Endothelial cell (in vitro differentiated cells): ENCODE measurements at regions not wholly inside any gene's neighbourhood (a gene's known extent, or its start where the extent isn't known, plus 50 kb on each side); places are given as distances from the start of the nearest gene placed in this dataset.
A peak's percentile ranks its signal among the peaks of the same experiment; 100 is the strongest.

Experiments used
- DNase-seq: peaks from one replicate; pipeline ENCODE4 v3.0.0; 2021; ENCODE audit warnings: low spot score
- H3K27ac Mint-ChIP-seq: one replicate; pipeline ENCODE4 v1.8.0; 2021; ENCODE audit warnings: mixed read lengths, inconsistent platforms; ENCODE audit not compliant: unreplicated experiment
- H3K27me3 Mint-ChIP-seq: one replicate; pipeline ENCODE4 v1.8.0; 2021; ENCODE audit warnings: mild to moderate bottlenecking, moderate library complexity, mixed read lengths, inconsistent platforms; ENCODE audit not compliant: unreplicated experiment
- H3K36me3 Mint-ChIP-seq: one replicate; pipeline ENCODE4 v1.8.0; 2021; ENCODE audit warnings: mild to moderate bottlenecking, low read depth, mixed read lengths, inconsistent platforms; ENCODE audit not compliant: unreplicated experiment
- H3K4me1 Mint-ChIP-seq: one replicate; pipeline ENCODE4 v1.8.0; 2021; ENCODE audit warnings: mild to moderate bottlenecking, mixed read lengths, inconsistent platforms; ENCODE audit not compliant: unreplicated experiment
- H3K4me3 Mint-ChIP-seq: one replicate; pipeline ENCODE4 v1.8.0; 2021; ENCODE audit warnings: mild to moderate bottlenecking, mixed read lengths, inconsistent platforms; ENCODE audit not compliant: unreplicated experiment
- H3K9me3 Mint-ChIP-seq: one replicate; pipeline ENCODE4 v1.8.0; 2021; ENCODE audit warnings: mixed read lengths, inconsistent platforms; ENCODE audit not compliant: unreplicated experiment
- TF ChIP-seq, protein P1 (sequence below): fragments of 200-600 bp; sonication (generic); IDR thresholded peaks from one replicate; pipeline ENCODE4 v1.5.0; 2021; ENCODE audit warnings: antibody characterized with exemption; ENCODE audit not compliant: unreplicated experiment

- peaks cover 11% of the 10 kb centered on the region for H3K4me1 Mint-ChIP-seq
- H3K36me3 Mint-ChIP-seq: no peaks in the 10 kb centered on the region
- H3K27ac Mint-ChIP-seq: no peak overlapping the region
- TF ChIP-seq, protein P1, sequence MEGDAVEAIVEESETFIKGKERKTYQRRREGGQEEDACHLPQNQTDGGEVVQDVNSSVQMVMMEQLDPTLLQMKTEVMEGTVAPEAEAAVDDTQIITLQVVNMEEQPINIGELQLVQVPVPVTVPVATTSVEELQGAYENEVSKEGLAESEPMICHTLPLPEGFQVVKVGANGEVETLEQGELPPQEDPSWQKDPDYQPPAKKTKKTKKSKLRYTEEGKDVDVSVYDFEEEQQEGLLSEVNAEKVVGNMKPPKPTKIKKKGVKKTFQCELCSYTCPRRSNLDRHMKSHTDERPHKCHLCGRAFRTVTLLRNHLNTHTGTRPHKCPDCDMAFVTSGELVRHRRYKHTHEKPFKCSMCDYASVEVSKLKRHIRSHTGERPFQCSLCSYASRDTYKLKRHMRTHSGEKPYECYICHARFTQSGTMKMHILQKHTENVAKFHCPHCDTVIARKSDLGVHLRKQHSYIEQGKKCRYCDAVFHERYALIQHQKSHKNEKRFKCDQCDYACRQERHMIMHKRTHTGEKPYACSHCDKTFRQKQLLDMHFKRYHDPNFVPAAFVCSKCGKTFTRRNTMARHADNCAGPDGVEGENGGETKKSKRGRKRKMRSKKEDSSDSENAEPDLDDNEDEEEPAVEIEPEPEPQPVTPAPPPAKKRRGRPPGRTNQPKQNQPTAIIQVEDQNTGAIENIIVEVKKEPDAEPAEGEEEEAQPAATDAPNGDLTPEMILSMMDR: no peak
- no peaks in the 10 kb centered on the region for H3K27me3 Mint-ChIP-seq
- no peak for DNase-seq
- no peak overlapping the region for H3K4me3 Mint-ChIP-seq
- H3K9me3 Mint-ChIP-seq: no peaks in the 10 kb centered on the region
Observed at GRCh38 chr3:164224126-164224525, 854.2 kb downstream of the SI start.

DNA sequence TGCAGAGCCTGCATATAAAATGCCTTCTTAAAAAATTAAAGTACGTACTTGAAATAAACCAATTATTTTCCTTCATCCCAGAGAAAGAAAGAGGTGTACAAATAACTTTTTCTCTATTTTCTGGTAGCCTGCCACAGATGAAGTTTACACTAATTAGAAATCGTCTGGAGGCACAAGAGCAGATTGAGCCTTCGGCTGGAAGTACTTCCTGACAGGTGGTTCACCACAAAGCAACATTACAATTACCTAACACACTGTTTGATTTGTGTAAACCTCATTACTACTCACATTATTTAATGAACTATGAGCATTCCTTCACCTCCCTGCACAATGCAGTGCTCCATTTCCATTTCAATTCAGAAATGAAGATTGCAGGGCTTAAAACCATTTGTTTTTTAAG lies 856.1 kb downstream of the SI start:
- H3K4me1 Mint-ChIP-seq: peaks cover 11% of the 10 kb centered on the region
- no peaks in the 10 kb centered on the region for H3K9me3 Mint-ChIP-seq
- H3K36me3 Mint-ChIP-seq: no peaks in the 10 kb centered on the region
- H3K4me3 Mint-ChIP-seq: no peak overlapping the region
- H3K27ac Mint-ChIP-seq: no peak overlapping the region
- DNase-seq: no peak
- TF ChIP-seq, protein P1: no peak
- H3K27me3 Mint-ChIP-seq: no peaks in the 10 kb centered on the region

DNA sequence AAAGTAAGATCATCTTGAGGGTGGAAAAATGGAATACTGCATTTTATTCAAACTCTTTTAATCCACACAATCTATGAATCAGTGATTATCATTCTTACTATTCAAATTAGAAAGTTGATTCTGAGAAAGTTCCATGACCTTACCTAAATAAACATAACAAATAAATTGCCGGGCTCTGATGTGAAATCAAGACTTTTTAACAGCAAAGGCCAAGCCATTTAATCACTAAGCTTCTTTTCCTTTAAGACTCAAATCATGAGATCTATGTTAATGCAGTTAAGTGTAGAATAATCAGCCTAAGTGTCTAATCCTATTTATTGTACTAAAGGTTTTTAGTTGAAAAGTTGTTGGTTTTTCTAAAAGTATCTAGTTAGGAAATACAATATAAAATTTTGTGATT lies 857.0 kb downstream of the SI start:
- H3K9me3 Mint-ChIP-seq: no peaks in the 10 kb centered on the region
- peaks cover 11% of the 10 kb centered on the region for H3K4me1 Mint-ChIP-seq
- TF ChIP-seq, protein P1: no peak
- no peak overlapping the region for H3K27ac Mint-ChIP-seq
- no peaks in the 10 kb centered on the region for H3K36me3 Mint-ChIP-seq
- DNase-seq: no peak
- H3K27me3 Mint-ChIP-seq: no peaks in the 10 kb centered on the region
- no peak overlapping the region for H3K4me3 Mint-ChIP-seq

DNA sequence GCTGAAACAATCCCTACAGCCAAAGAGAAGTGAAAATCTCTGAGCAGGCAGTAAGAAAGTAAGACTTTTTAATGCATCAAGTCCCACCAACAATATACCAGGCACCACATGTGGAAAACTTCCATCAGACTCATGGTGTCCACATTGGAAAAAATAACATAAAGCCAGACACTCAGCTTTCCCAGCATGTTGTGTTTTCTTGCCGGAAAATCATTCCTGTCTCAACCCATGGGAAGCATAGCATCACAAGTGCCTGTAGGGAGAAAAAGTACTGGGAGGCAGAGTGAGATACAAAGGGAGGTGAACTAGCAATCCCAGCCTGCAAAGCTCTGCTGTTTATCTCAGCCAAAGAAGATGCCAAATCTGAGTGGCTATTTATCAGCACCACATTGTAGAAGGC lies 868.9 kb downstream of the SI start:
- peak overlapping the region; percentile 37 for H3K27ac Mint-ChIP-seq
- TF ChIP-seq, protein P1: no peak
- no peaks in the 10 kb centered on the region for H3K36me3 Mint-ChIP-seq
- DNase-seq: no peak
- peaks cover 8% of the 10 kb centered on the region for H3K4me1 Mint-ChIP-seq
- peaks cover 1% of the 10 kb centered on the region for H3K27me3 Mint-ChIP-seq
- no peaks in the 10 kb centered on the region for H3K9me3 Mint-ChIP-seq
- no peak overlapping the region for H3K4me3 Mint-ChIP-seq

DNA sequence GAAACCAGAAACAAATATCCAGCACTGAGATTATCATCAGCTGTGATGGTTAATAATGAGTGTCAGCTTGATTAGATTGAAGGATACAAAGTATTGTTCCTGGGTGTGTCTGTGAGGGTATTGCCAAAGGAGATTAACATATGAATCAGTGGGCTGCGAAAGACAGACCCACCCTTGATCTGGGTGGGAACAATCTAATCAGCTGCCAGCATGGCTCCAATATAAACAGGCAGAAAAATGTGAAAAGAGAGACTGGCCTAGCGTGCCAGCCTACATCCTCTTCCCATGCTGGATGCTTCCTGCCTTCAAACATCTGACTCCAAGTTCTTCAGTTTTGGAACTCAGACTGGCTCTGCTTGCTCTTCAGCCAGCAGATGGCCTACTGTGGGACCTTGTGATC lies 869.5 kb downstream of the SI start:
- no peak overlapping the region for H3K4me3 Mint-ChIP-seq
- peak; percentile 15 for DNase-seq
- no peaks in the 10 kb centered on the region for H3K36me3 Mint-ChIP-seq
- peak overlapping the region; percentile 37 for H3K27ac Mint-ChIP-seq
- TF ChIP-seq, protein P1: no peak
- peaks cover 8% of the 10 kb centered on the region for H3K4me1 Mint-ChIP-seq
- no peaks in the 10 kb centered on the region for H3K9me3 Mint-ChIP-seq
- H3K27me3 Mint-ChIP-seq: peaks cover 1% of the 10 kb centered on the region
